Neural cell (in vitro differentiated cells): ENCODE measurements at regions not wholly inside any gene's neighbourhood (a gene's known extent, or its start where the extent isn't known, plus 50 kb on each side); places are given as distances from the start of the nearest gene placed in this dataset.

Source experiments
- H2AFZ ChIP-seq: fragments of 200-600, 300-800 bp; sonication (generic), shearing (Covaris generic); 2 replicates; pipeline ENCODE4 v1.6.0; 2014; ENCODE audit warnings: low read depth, mild to moderate bottlenecking, antibody characterized with exemption, low read length, moderate library complexity
- H3F3A ChIP-seq: fragments of 200-600 bp; shearing (Covaris generic); 2 replicates; pipeline ENCODE4 v1.6.1; 2016; ENCODE audit warnings: mild to moderate bottlenecking, moderate library complexity, mixed read lengths, antibody characterized with exemption, low read length; ENCODE audit not compliant: insufficient read depth, poor library complexity, severe bottlenecking
- H3K27ac ChIP-seq: fragments of 200-600, 300-800 bp; sonication (generic), shearing (Covaris generic); 2 replicates; pipeline ENCODE4 v1.5.1; 2014; ENCODE audit warnings: mild to moderate bottlenecking, low read length, moderate library complexity
- H3K27me3 ChIP-seq: fragments of 300-800, 200-600 bp; sonication (generic), shearing (Covaris generic); 2 replicates; pipeline ENCODE4 v1.6.0; 2014; ENCODE audit warnings: mild to moderate bottlenecking, low read depth, low read length, moderate library complexity; ENCODE audit not compliant: insufficient read depth
- H3K36me3 ChIP-seq: fragments of 300-800, 200-600 bp; sonication (generic), shearing (Covaris generic); 2 replicates; pipeline ENCODE4 v1.5.1; 2014; ENCODE audit warnings: mild to moderate bottlenecking, antibody characterized with exemption, low read length, moderate library complexity; ENCODE audit not compliant: insufficient read depth
- H3K4me2 ChIP-seq: fragments of 300-800, 200-600 bp; sonication (generic), shearing (Covaris generic); 2 replicates; pipeline ENCODE4 v1.6.0; 2014; ENCODE audit warnings: mild to moderate bottlenecking, low read length
- H3K4me3 ChIP-seq: fragments of 300-800, 200-600 bp; sonication (generic), shearing (Covaris generic); 2 replicates; pipeline ENCODE4 v1.5.1; 2014; ENCODE audit warnings: mild to moderate bottlenecking, low read length, moderate library complexity
- H3K79me2 ChIP-seq: fragments of 200-600 bp; shearing (Covaris generic); replicated peaks from 2 replicates; pipeline ENCODE4 v1.6.0; 2014; ENCODE audit warnings: mild to moderate bottlenecking, low read length, moderate library complexity; ENCODE audit not compliant: insufficient read depth
- H3K9ac ChIP-seq: fragments of 300-800, 200-600 bp; sonication (generic), shearing (Covaris generic); 2 replicates; pipeline ENCODE4 v1.6.1; 2016; ENCODE audit warnings: mild to moderate bottlenecking, low read length, mixed read lengths
- H3K9me2 ChIP-seq: fragments of 200-600 bp; shearing (Covaris generic); 2 replicates; pipeline ENCODE4 v1.6.1; 2016; ENCODE audit warnings: mild to moderate bottlenecking, low read length, mixed read lengths; ENCODE audit not compliant: insufficient read depth
- H3K9me3 ChIP-seq: fragments of 200-600, 300-800 bp; sonication (generic), shearing (Covaris generic); 2 replicates; pipeline ENCODE4 v1.6.1; 2016; ENCODE audit warnings: mild to moderate bottlenecking, mixed run types, low read length, moderate library complexity, mixed read lengths
- H4K20me1 ChIP-seq: fragments of 200-600 bp; shearing (Covaris generic); 2 replicates; pipeline ENCODE4 v1.6.1; 2016; ENCODE audit warnings: mild to moderate bottlenecking, mixed run types; ENCODE audit not compliant: insufficient read depth
- CTCF ChIP-seq: fragments of 450-650 bp; IDR thresholded peaks from 2 replicates; pipeline ENCODE4 v1.5.1; 2014; ENCODE audit warnings: antibody characterized with exemption, mild to moderate bottlenecking, moderate library complexity; ENCODE audit not compliant: poor library complexity, severe bottlenecking
- EP300 ChIP-seq: fragments of 450-650 bp; conservative IDR thresholded peaks from 2 replicates; pipeline ENCODE4 v1.6.1; 2014; ENCODE audit warnings: antibody characterized with exemption, mild to moderate bottlenecking, moderate library complexity; ENCODE audit not compliant: poor library complexity, severe bottlenecking
- EZH2 ChIP-seq: fragments of 200-600, 300-800 bp; shearing (Covaris generic), sonication (generic); IDR thresholded peaks from 2 replicates; pipeline ENCODE4 v1.6.1; 2014; ENCODE audit warnings: antibody characterized with exemption, low read length, borderline replicate concordance, mild to moderate bottlenecking; ENCODE audit not compliant: insufficient read depth, poor library complexity, severe bottlenecking
- MXI1 ChIP-seq: fragments of 450-650 bp; conservative IDR thresholded peaks from 2 replicates; pipeline ENCODE4 v1.6.1; 2014; ENCODE audit warnings: antibody characterized with exemption, mild to moderate bottlenecking; ENCODE audit not compliant: poor library complexity, severe bottlenecking
- POLR2AphosphoS5 ChIP-seq: IDR thresholded peaks from 2 replicates; pipeline ENCODE4 v1.6.1; 2012
- RAD21 ChIP-seq: fragments of 450-650 bp; conservative IDR thresholded peaks from 2 replicates; pipeline ENCODE4 v1.6.1; 2014; ENCODE audit warnings: antibody characterized with exemption, mild to moderate bottlenecking, moderate library complexity
- REST ChIP-seq: IDR thresholded peaks from 2 replicates; pipeline ENCODE4 v1.6.1; 2012; ENCODE audit warnings: borderline replicate concordance
- SMC3 ChIP-seq: fragments of 450-650 bp; conservative IDR thresholded peaks from 2 replicates; pipeline ENCODE4 v1.6.1; 2014; ENCODE audit warnings: antibody characterized with exemption, mild to moderate bottlenecking, moderate library complexity; ENCODE audit not compliant: poor library complexity
- TAF1 ChIP-seq: IDR thresholded peaks from 2 replicates; pipeline ENCODE4 v1.6.1; 2012; ENCODE audit warnings: low read depth

GRCh38 chr2:83168377-83168776 is 1290.7 kb downstream of the SUCLG1 start:
- Histone ChIP-seq H2AFZ (no peak overlapping the region), H3K4me2 (no peak overlapping the region), H3K27me3 (peaks cover 3% of the 10 kb centered on the region), H3K4me3 (peak overlapping the region; percentile 32), H3F3A (no peaks in the 10 kb centered on the region), H3K79me2 (no peaks in the 10 kb centered on the region), H3K27ac (peak overlapping the region; percentile 49), H4K20me1 (no peaks in the 10 kb centered on the region), H3K9me2 (no peaks in the 10 kb centered on the region), H3K9ac (peak overlapping the region; percentile 18), H3K36me3 (no peaks in the 10 kb centered on the region), H3K9me3 (no peaks in the 10 kb centered on the region)
- no peak for TF ChIP-seq EZH2
- no peak for TF ChIP-seq POLR2AphosphoS5
- no peak for TF ChIP-seq CTCF
- TF ChIP-seq EP300, result no peak
- TF ChIP-seq RAD21, result no peak
- no peak for TF ChIP-seq SMC3

GRCh38 chr2:83162421-83162820 is 1296.7 kb downstream of the SUCLG1 start:
- Histone ChIP-seq H3K79me2 (no peaks in the 10 kb centered on the region), H4K20me1 (no peaks in the 10 kb centered on the region), H2AFZ (no peak overlapping the region), H3K27me3 (peaks cover 3% of the 10 kb centered on the region), H3F3A (no peaks in the 10 kb centered on the region), H3K9ac (no peak overlapping the region), H3K27ac (no peak overlapping the region), H3K9me2 (no peaks in the 10 kb centered on the region), H3K4me2 (no peak overlapping the region), H3K36me3 (no peaks in the 10 kb centered on the region), H3K4me3 (no peak overlapping the region), H3K9me3 (no peaks in the 10 kb centered on the region)
- TF ChIP-seq MXI1 (no peak), TAF1 (no peak), REST (no peak), RAD21 (no peak), SMC3 (no peak), POLR2AphosphoS5 (no peak), CTCF (no peak), EZH2 (no peak), EP300 (no peak)
